ENCODE measurements at regions not wholly inside any gene's neighbourhood (a gene's known extent, or its start where the extent isn't known, plus 50 kb on each side); places are given as distances from the start of the nearest gene placed in this dataset.

- no peak for DNase-seq
- Histone ChIP-seq H3K9me3 (peaks cover 0 to 15% of the 10 kb centered on the region in 2 donors), H3K36me3 (no peaks in the 10 kb centered on the region), H3K4me1 (no peaks in the 10 kb centered on the region), H3K27ac (no peak overlapping the region), H3K4me3 (no peak overlapping the region), H3K27me3 (no peaks in the 10 kb centered on the region)
- intact Hi-C loops (cut with DNase I; ENCODE audit: low total_unique reads): no loop called here
- TF ChIP-seq POLR2A (IDR thresholded peaks at IDR 0.05) (no peak), CTCF (IDR thresholded peaks at IDR 0.05) (no peak)
Observed at GRCh38 chr13:76449716-76450115, 436.5 kb downstream of the KCTD12 start.

GRCh38 chr13:76446191-76446590 is 440.0 kb downstream of the KCTD12 start:
- intact Hi-C loops (cut with DNase I; ENCODE audit: low total_unique reads): no loop called here
- no peak overlapping the region for H3K4me3 ChIP-seq

GRCh38 chr13:76440568-76440967 is 445.6 kb downstream of the KCTD12 start:
- Histone ChIP-seq H3K9me3 (no peaks in the 10 kb centered on the region), H3K4me1 (no peaks in the 10 kb centered on the region), H3K36me3 (no peaks in the 10 kb centered on the region), H3K27ac (no peak overlapping the region), H3K4me3 (no peak overlapping the region), H3K27me3 (no peaks in the 10 kb centered on the region)
- no peak for TF ChIP-seq POLR2A (IDR thresholded peaks at IDR 0.05)
- TF ChIP-seq CTCF (IDR thresholded peaks at IDR 0.05): no peak
- intact Hi-C loops (cut with DNase I; ENCODE audit: low total_unique reads): no loop called here
- no peak for DNase-seq

More at GRCh38 chr13:76446191-76446590, 440.0 kb downstream of the KCTD12 start:
- no peak overlapping the region for H3K27ac ChIP-seq
- TF ChIP-seq CTCF (IDR thresholded peaks at IDR 0.05) (no peak), POLR2A (IDR thresholded peaks at IDR 0.05) (no peak)
- no peaks in the 10 kb centered on the region for H3K9me3 ChIP-seq
- no peaks in the 10 kb centered on the region for H3K36me3 ChIP-seq
- no peak for DNase-seq
- no peaks in the 10 kb centered on the region for H3K4me1 ChIP-seq
- H3K27me3 ChIP-seq: no peaks in the 10 kb centered on the region

GRCh38 chr13:76439546-76439945 is 446.7 kb downstream of the KCTD12 start:
- Histone ChIP-seq H3K4me3 (no peak overlapping the region), H3K4me1 (no peaks in the 10 kb centered on the region), H3K27ac (no peak overlapping the region), H3K27me3 (no peaks in the 10 kb centered on the region), H3K36me3 (no peaks in the 10 kb centered on the region), H3K9me3 (no peaks in the 10 kb centered on the region)
- no peak for TF ChIP-seq POLR2A (IDR thresholded peaks at IDR 0.05)
- no peak for TF ChIP-seq CTCF (IDR thresholded peaks at IDR 0.05)
- intact Hi-C loops (cut with DNase I; ENCODE audit: low total_unique reads): no loop called here
- no peak for DNase-seq

- H3K9me3 ChIP-seq: no peaks in the 10 kb centered on the region
- H3K27me3 ChIP-seq: no peaks in the 10 kb centered on the region
- no peaks in the 10 kb centered on the region for H3K4me1 ChIP-seq
- intact Hi-C loops (cut with DNase I; ENCODE audit: low total_unique reads): no loop called here
- H3K27ac ChIP-seq: no peak overlapping the region
- no peak for TF ChIP-seq CTCF (IDR thresholded peaks at IDR 0.05)
- TF ChIP-seq POLR2A (IDR thresholded peaks at IDR 0.05): no peak
- DNase-seq: no peak
- no peak overlapping the region for H3K4me3 ChIP-seq
- H3K36me3 ChIP-seq: no peaks in the 10 kb centered on the region
Observed at GRCh38 chr13:76438050-76438449, 448.2 kb downstream of the KCTD12 start.
